ENCODE measurements at regions not wholly inside any gene's neighbourhood (a gene's known extent, or its start where the extent isn't known, plus 50 kb on each side); places are given as distances from the start of the nearest gene placed in this dataset.

DNA sequence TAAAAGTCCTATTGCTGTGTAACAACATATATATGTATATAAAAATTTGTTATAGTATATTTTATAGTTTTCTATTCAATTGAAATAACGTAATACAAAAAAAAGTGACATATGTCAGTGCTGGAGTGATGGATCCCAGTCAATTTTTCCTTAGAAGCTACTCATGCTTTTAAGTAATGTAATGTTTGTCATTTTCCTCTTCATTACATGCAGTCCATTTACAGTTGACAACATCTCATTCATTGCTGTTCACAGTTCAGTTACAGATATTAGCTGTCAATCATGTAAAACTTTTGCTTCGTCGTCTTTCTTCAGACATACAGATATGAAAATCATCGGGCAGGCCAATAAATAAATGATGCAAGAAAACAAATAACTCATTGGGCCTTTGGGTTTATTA, 525.1 kb upstream of the PRR20A start:
- TF ChIP-seq, protein P1, sequence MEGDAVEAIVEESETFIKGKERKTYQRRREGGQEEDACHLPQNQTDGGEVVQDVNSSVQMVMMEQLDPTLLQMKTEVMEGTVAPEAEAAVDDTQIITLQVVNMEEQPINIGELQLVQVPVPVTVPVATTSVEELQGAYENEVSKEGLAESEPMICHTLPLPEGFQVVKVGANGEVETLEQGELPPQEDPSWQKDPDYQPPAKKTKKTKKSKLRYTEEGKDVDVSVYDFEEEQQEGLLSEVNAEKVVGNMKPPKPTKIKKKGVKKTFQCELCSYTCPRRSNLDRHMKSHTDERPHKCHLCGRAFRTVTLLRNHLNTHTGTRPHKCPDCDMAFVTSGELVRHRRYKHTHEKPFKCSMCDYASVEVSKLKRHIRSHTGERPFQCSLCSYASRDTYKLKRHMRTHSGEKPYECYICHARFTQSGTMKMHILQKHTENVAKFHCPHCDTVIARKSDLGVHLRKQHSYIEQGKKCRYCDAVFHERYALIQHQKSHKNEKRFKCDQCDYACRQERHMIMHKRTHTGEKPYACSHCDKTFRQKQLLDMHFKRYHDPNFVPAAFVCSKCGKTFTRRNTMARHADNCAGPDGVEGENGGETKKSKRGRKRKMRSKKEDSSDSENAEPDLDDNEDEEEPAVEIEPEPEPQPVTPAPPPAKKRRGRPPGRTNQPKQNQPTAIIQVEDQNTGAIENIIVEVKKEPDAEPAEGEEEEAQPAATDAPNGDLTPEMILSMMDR (IDR thresholded peaks at IDR 0.05), result no peak
- no peak for TF ChIP-seq EP300 (IDR thresholded peaks at IDR 0.05)

All from sigmoid colon (tissue), 4 donors.